CD14-positive monocyte (primary cell): ENCODE measurements at regions not wholly inside any gene's neighbourhood (a gene's known extent, or its start where the extent isn't known, plus 50 kb on each side); places are given as distances from the start of the nearest gene placed in this dataset.

Experiments
- DNase-seq, 3 donors: peaks; one replicate each; pipeline ENCODE4 v3.0.0-alpha.2; 2011 to 2022
- H2AFZ ChIP-seq: 2 replicates; pipeline ENCODE4 v1.6.0; 2012; ENCODE audit warnings: mild to moderate bottlenecking, low read depth, low read length, inconsistent platforms; ENCODE audit not compliant: insufficient read depth, poor library complexity, severe bottlenecking
- H3K27ac ChIP-seq, 2 donors: 1 replicate in 1 of 2; 2 replicates in 1 of 2; pipeline ENCODE4 v1.5.1; 2012 to 2013; ENCODE audit warnings: low read length in 2 of 2, control low read depth in 1 of 2, inconsistent platforms in 1 of 2, low read depth in 1 of 2, mild to moderate bottlenecking in 1 of 2
- H3K27me3 ChIP-seq, 2 donors: one replicate each; pipeline versions ENCODE4 v1.6.0 to v1.6.1; 2011 to 2013; ENCODE audit warnings: low read length in 2 of 2; ENCODE audit not compliant: control insufficient read depth in 2 of 2, insufficient read depth in 2 of 2
- H3K36me3 ChIP-seq, 2 donors: replicated peaks in 1 of 2; 1 replicate in 1 of 2; 2 replicates in 1 of 2; pipeline versions ENCODE4 v1.5.1 to v1.6.1; 2012 to 2013; ENCODE audit warnings: low read length in 2 of 2, control low read depth in 1 of 2, inconsistent platforms in 1 of 2, mild to moderate bottlenecking in 1 of 2; ENCODE audit not compliant: insufficient read depth in 2 of 2, control insufficient read depth in 1 of 2
- H3K4me1 ChIP-seq, 2 donors: 1 replicate in 1 of 2; 2 replicates in 1 of 2; pipeline versions ENCODE4 v1.5.1 to v1.6.1; 2012 to 2013; ENCODE audit warnings: low read length in 2 of 2, control low read depth in 1 of 2, inconsistent platforms in 1 of 2, mild to moderate bottlenecking in 1 of 2, moderate library complexity in 1 of 2; ENCODE audit not compliant: insufficient read depth in 2 of 2, control insufficient read depth in 1 of 2
- H3K4me2 ChIP-seq: replicated peaks from 2 replicates; pipeline ENCODE3; 2012; ENCODE audit warnings: low read length, moderate library complexity, mild to moderate bottlenecking; ENCODE audit not compliant: poor library complexity, severe bottlenecking; ENCODE audit errors: extremely low read depth
- H3K4me3 ChIP-seq, 3 experiments: fragments of 200-600 bp in 1 of 3; sonication (generic) in 1 of 3; replicated peaks in 1 of 3; 1 replicate in 2 of 3; 2 replicates in 1 of 3; pipeline ENCODE4 v1.5.1; 2011 to 2013; ENCODE audit warnings: low read length in 3 of 3, mild to moderate bottlenecking in 3 of 3, control low read depth in 2 of 3, low read depth in 2 of 3, inconsistent platforms in 1 of 3, moderate library complexity in 1 of 3
- H3K79me2 ChIP-seq: 2 replicates; pipeline ENCODE4 v1.6.0; 2012; ENCODE audit warnings: mild to moderate bottlenecking, control low read depth, inconsistent platforms, low read length, moderate library complexity; ENCODE audit not compliant: insufficient read depth
- H3K9ac ChIP-seq: 2 replicates; pipeline ENCODE4 v1.6.0; 2017; ENCODE audit warnings: low read length, mild to moderate bottlenecking; ENCODE audit not compliant: insufficient read depth, poor library complexity, severe bottlenecking
- H3K9me3 ChIP-seq, 2 donors: replicated peaks in 1 of 2; 1 replicate in 1 of 2; 2 replicates in 1 of 2; pipeline versions ENCODE4 v1.5.1 to v1.6.1; 2012 to 2013; ENCODE audit warnings: low read length in 2 of 2, control low read depth in 1 of 2; ENCODE audit not compliant: control insufficient read depth in 1 of 2, insufficient read depth in 1 of 2
- H4K20me1 ChIP-seq: 2 replicates; pipeline ENCODE4 v1.6.0; 2012; ENCODE audit warnings: mild to moderate bottlenecking, low read length, control low read depth, moderate library complexity; ENCODE audit not compliant: insufficient read depth
- H3K27ac Mint-ChIP-seq, 7 donors: one replicate each; pipeline ENCODE4 v1.8.0; 2020; ENCODE audit warnings: mild to moderate bottlenecking in 7 of 7, mixed read lengths in 7 of 7, moderate library complexity in 6 of 7, inconsistent platforms in 2 of 7
- H3K27me3 Mint-ChIP-seq, 3 donors: one replicate each; pipeline ENCODE4 v1.8.0; 2021 to 2022; ENCODE audit warnings: low read depth in 3 of 3, mild to moderate bottlenecking in 3 of 3, mixed read lengths in 3 of 3, moderate library complexity in 3 of 3, inconsistent platforms in 1 of 3
- H3K36me3 Mint-ChIP-seq, 2 donors: one replicate each; pipeline ENCODE4 v1.8.0; 2020; ENCODE audit warnings: mixed read lengths in 2 of 2, inconsistent platforms in 1 of 2, mild to moderate bottlenecking in 1 of 2
- H3K4me1 Mint-ChIP-seq: one replicate; pipeline ENCODE4 v1.8.0; 2020; ENCODE audit warnings: mild to moderate bottlenecking, mixed read lengths
- H3K4me3 Mint-ChIP-seq, 2 donors: one replicate each; pipeline ENCODE4 v1.8.0; 2020; ENCODE audit warnings: mild to moderate bottlenecking in 2 of 2, mixed read lengths in 2 of 2, moderate library complexity in 1 of 2
- H3K9me3 Mint-ChIP-seq, 7 donors: one replicate each; pipeline ENCODE4 v1.8.0; 2020 to 2022; ENCODE audit warnings: mixed read lengths in 7 of 7, mild to moderate bottlenecking in 6 of 7, moderate library complexity in 6 of 7, inconsistent platforms in 2 of 7
- CTCF ChIP-seq: fragments of 200-600 bp; IDR thresholded peaks from one replicate; pipeline ENCODE4 v1.8.0; 2022; ENCODE audit warnings: antibody characterized with exemption, mild to moderate bottlenecking
- WGBS: methylation state at CpG from one replicate; pipeline ENCODE4 v1.1.5; 2013; ENCODE audit warnings: missing lambda C conversion rate; ENCODE audit not compliant: insufficient coverage; 5-methylcytosine and 5-hydroxymethylcytosine counted together
- intact Hi-C, 2 donors: fragments of 100-400 bp; cut with micrococcal nuclease; formaldehyde crosslinking; loops; one replicate each; pipeline versions ENCODE4 v1.15.0 to v1.15.1; 2023

DNA sequence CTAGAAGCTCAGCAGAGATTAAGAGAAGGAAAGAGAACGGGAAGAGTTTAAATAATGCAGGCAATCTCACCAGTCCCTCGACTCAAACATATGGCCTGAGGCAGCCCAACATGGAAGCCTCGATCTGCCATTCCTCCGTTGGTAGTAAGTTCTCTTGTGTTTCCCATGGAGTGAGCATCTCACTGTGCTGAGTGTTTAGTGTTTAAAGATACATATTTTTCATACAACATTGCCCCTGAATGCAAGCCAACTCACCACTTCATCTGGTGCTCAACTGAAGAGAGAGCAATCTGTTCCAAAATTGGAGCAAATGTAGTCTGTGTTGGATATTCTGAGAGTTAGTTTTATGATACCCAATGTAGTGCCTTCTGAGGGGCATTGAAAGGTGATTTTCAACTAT is 171.5 kb upstream of the ATP10B start:
- WGBS = no CpG with 5 or more reads among the region's 4 CpGs

GRCh38 chr5:161022151-161022550 is 170.1 kb upstream of the ATP10B start:
- Histone ChIP-seq H3K27ac (no peak overlapping the region), H3K4me3 (no peak overlapping the region), H3K79me2 (no peaks in the 10 kb centered on the region), H3K4me2 (no peak overlapping the region), H4K20me1 (no peaks in the 10 kb centered on the region), H2AFZ (no peak overlapping the region), H3K4me1 (no peaks in the 10 kb centered on the region), H3K9me3 (no peaks in the 10 kb centered on the region), H3K36me3 (no peaks in the 10 kb centered on the region), H3K27me3 (no peaks in the 10 kb centered on the region), H3K9ac (no peak overlapping the region)
- no CpG with 5 or more reads among the region's 2 CpGs for WGBS
- no peak overlapping the region for H3K4me3 Mint-ChIP-seq
- intact Hi-C loops = no loop called here
- no peak for DNase-seq
- no peak for TF ChIP-seq CTCF
- no peaks in the 10 kb centered on the region for H3K36me3 Mint-ChIP-seq
- H3K9me3 Mint-ChIP-seq = peaks cover 0 to 3% (median 2%) of the 10 kb centered on the region in 7 donors
- H3K27me3 Mint-ChIP-seq = peaks cover 2 to 3% (median 2%) of the 10 kb centered on the region in 3 donors
- no peaks in the 10 kb centered on the region for H3K4me1 Mint-ChIP-seq
- H3K27ac Mint-ChIP-seq = no peak overlapping the region

More for the DNA sequence above, 171.5 kb upstream of the ATP10B start:
- Histone ChIP-seq H4K20me1 (no peaks in the 10 kb centered on the region), H3K27ac (no peak overlapping the region), H3K4me3 (no peak overlapping the region), H3K79me2 (no peaks in the 10 kb centered on the region), H3K27me3 (no peaks in the 10 kb centered on the region), H3K36me3 (no peaks in the 10 kb centered on the region), H2AFZ (no peak overlapping the region), H3K9ac (no peak overlapping the region), H3K4me1 (no peaks in the 10 kb centered on the region), H3K4me2 (no peak overlapping the region), H3K9me3 (no peaks in the 10 kb centered on the region)
- no peaks in the 10 kb centered on the region for H3K36me3 Mint-ChIP-seq
- H3K27me3 Mint-ChIP-seq = peaks cover 2 to 4% (median 2%) of the 10 kb centered on the region in 3 donors
- TF ChIP-seq CTCF = no peak
- no peak overlapping the region for H3K4me3 Mint-ChIP-seq
- intact Hi-C loops = no loop called here
- no peak overlapping the region for H3K27ac Mint-ChIP-seq
- DNase-seq = no peak
- H3K9me3 Mint-ChIP-seq = peaks cover 0 to 2% (median 0%) of the 10 kb centered on the region in 7 donors
- no peaks in the 10 kb centered on the region for H3K4me1 Mint-ChIP-seq
